Nephron progenitor cell (in vitro differentiated cells): ENCODE measurements at regions not wholly inside any gene's neighbourhood (a gene's known extent, or its start where the extent isn't known, plus 50 kb on each side); places are given as distances from the start of the nearest gene placed in this dataset.

Experiments
- DNase-seq: peaks from one replicate; pipeline ENCODE4 v3.0.0; 2021
- H3K27ac Mint-ChIP-seq: 2 replicates; pipeline ENCODE4 v1.8.0; 2021; ENCODE audit warnings: mild to moderate bottlenecking, moderate library complexity, mixed read lengths
- H3K27me3 Mint-ChIP-seq: 2 replicates; pipeline ENCODE4 v1.8.0; 2021; ENCODE audit warnings: mild to moderate bottlenecking, low read depth, mixed read lengths; ENCODE audit not compliant: poor library complexity
- H3K36me3 Mint-ChIP-seq: 2 replicates; pipeline ENCODE4 v1.8.0; 2021; ENCODE audit warnings: low read depth, mixed read lengths
- H3K4me1 Mint-ChIP-seq: 2 replicates; pipeline ENCODE4 v1.8.0; 2021; ENCODE audit warnings: mixed read lengths
- H3K4me3 Mint-ChIP-seq: 2 replicates; pipeline ENCODE4 v1.8.0; 2021; ENCODE audit warnings: mild to moderate bottlenecking, moderate library complexity, mixed read lengths
- H3K9me3 Mint-ChIP-seq: 2 replicates; pipeline ENCODE4 v1.8.0; 2021; ENCODE audit warnings: mild to moderate bottlenecking, moderate library complexity, mixed read lengths
- TF ChIP-seq, protein P1 (sequence below): fragments of 200-600 bp; sonication (generic); IDR thresholded peaks from 2 replicates; pipeline ENCODE4 v1.5.0; 2021; ENCODE audit warnings: antibody characterized with exemption

DNA sequence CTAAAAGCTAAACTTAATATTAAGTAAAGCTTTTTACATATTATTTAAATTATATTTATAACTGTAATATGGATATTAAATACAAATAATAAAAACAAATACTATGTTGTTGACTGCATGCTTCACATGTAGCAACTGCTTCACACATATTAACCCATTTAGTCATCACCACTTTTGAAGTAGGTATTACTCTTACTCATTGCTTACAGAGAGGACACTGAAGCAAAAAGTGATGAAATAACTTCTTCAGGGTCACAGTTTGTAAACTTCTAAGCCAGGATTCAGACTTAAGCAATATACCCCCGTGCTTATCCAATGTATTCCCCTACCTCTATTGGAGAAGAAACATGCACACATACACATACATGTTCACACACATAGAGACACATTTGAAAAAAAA, 166.6 kb downstream of the DKK2 start:
- DNase-seq = no peak
- Mint-ChIP-seq H3K9me3 (peaks cover 20% of the 10 kb centered on the region), H3K4me1 (peaks cover 5% of the 10 kb centered on the region), H3K36me3 (peaks cover under 1% of the 10 kb centered on the region), H3K4me3 (no peak overlapping the region), H3K27me3 (no peaks in the 10 kb centered on the region), H3K27ac (no peak overlapping the region)
- TF ChIP-seq, protein P1, sequence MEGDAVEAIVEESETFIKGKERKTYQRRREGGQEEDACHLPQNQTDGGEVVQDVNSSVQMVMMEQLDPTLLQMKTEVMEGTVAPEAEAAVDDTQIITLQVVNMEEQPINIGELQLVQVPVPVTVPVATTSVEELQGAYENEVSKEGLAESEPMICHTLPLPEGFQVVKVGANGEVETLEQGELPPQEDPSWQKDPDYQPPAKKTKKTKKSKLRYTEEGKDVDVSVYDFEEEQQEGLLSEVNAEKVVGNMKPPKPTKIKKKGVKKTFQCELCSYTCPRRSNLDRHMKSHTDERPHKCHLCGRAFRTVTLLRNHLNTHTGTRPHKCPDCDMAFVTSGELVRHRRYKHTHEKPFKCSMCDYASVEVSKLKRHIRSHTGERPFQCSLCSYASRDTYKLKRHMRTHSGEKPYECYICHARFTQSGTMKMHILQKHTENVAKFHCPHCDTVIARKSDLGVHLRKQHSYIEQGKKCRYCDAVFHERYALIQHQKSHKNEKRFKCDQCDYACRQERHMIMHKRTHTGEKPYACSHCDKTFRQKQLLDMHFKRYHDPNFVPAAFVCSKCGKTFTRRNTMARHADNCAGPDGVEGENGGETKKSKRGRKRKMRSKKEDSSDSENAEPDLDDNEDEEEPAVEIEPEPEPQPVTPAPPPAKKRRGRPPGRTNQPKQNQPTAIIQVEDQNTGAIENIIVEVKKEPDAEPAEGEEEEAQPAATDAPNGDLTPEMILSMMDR = no peak

DNA sequence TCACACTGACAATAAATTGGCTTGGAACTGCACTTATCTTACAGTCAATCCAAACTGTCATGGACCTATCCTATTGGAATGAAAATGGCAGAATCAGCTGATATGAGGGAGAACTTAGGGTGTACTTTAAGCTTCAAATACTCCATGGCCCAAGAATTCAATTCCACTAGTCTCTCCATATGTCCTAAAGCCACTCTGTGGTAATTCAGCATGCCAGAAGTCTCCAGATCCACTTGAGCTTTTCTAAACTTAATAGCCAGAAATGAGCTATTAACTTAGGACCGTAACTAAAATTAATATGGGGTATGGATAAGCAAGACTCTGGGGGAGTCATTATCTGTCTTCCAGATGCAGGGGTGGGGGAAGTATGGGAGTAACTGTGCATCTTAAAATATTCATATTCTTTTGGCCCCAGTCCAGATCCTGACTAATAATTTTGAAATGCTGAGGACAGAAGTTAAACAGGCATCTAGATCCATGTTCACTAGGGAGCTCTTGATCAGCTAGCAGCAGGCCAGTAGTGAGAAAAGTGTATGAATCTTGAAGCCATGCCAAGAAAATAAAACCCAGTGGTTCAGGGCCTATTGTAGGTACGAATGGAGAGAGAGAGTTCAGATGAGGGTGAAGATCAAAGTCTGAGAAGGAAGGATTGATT, 167.6 kb downstream of the DKK2 start:
- peaks cover 5% of the 10 kb centered on the region for H3K4me1 Mint-ChIP-seq
- peaks cover 20% of the 10 kb centered on the region for H3K9me3 Mint-ChIP-seq

DNA sequence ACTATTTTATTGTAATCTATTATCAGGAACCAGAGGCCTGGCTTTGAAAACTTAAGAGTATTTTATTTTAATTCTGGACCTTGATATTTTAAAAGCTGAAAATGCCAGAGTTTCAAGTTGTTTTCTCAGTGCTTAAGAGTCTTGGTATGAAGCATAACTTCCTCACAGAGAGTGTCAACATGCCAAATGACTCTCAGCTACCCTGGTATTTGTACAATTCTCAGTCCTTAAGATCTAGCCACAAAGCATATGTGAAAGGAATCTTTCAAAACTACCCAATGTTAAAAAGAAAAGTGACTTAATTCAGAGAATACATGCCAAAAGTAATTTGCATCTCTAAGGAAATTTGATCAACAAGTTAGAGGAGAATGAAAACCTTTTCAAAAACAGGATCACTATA, 171.9 kb downstream of the DKK2 start:
- H3K4me3 Mint-ChIP-seq = no peak overlapping the region
- TF ChIP-seq, protein P1 = no peak
- no peak for DNase-seq
- H3K4me1 Mint-ChIP-seq = peaks cover 5% of the 10 kb centered on the region
- H3K27ac Mint-ChIP-seq = no peak overlapping the region
- H3K27me3 Mint-ChIP-seq = no peaks in the 10 kb centered on the region
- no peaks in the 10 kb centered on the region for H3K36me3 Mint-ChIP-seq
- peaks cover 8% of the 10 kb centered on the region for H3K9me3 Mint-ChIP-seq

More for the DNA sequence above, 167.6 kb downstream of the DKK2 start:
- Mint-ChIP-seq H3K27me3 (no peaks in the 10 kb centered on the region), H3K27ac (no peak overlapping the region), H3K36me3 (no peaks in the 10 kb centered on the region), H3K4me3 (no peak overlapping the region)
- TF ChIP-seq, protein P1 = no peak
- no peak for DNase-seq

DNA sequence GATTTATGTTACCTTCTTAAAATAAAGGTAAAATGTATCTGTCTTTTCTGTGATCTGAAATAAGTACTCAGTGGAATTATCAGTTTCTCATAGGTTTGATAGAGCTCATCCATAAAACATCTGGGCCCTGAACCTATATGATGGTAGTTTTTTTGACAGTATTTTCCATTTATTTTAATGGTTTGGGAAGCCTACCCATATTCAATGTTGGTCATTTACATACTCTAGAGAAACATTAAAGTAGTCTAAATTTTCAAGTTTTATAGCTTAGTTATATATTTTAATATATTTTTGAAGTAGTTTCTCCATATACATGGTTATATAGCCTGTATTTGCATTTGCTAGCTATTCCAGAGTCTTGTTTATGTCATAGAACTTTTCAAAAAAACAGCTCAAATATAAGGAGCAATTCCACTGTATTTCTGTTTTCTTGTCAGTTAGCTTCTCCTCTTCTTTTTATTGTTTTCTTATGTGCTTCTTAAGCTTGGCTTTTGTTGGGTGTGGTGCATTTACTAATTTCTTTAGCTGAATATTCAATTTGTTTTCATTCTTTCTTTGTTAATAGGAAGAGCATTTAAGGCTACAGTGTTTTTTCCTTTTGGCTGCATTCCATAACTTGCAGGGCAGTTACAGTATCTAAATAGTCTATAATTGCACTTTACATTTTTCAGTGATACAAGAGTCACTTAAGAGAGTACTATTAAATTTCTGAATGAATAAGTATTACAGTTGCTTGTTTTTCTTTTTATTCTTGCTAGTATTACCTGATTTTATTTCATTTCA, 181.4 kb downstream of the DKK2 start:
- H3K27ac Mint-ChIP-seq = no peak overlapping the region
- H3K4me1 Mint-ChIP-seq = no peaks in the 10 kb centered on the region
- H3K9me3 Mint-ChIP-seq = peaks cover 3% of the 10 kb centered on the region
- no peaks in the 10 kb centered on the region for H3K27me3 Mint-ChIP-seq
- H3K4me3 Mint-ChIP-seq = no peak overlapping the region
- TF ChIP-seq, protein P1 = no peak
- no peaks in the 10 kb centered on the region for H3K36me3 Mint-ChIP-seq
- DNase-seq = no peak

DNA sequence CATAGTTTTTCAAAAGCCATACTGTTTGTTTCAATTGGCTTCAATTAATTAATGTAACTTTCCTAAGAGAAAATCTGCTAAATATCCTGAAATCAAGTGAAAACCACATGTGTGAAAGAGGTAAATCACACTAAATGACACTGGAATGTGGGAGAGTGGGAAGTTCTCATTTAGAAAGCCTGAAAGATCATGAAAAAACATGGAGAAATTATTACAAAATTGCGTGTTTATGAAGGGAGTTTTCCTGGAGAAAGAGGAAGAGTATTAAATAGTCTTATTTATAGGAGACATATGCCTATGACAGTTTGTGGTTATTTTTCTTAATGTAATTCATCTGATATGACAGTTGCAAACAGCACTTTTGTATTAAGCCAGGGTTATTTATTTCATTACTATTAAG, 183.7 kb downstream of the DKK2 start:
- Mint-ChIP-seq H3K4me1 (no peaks in the 10 kb centered on the region), H3K27ac (no peak overlapping the region), H3K4me3 (no peak overlapping the region), H3K27me3 (no peaks in the 10 kb centered on the region), H3K36me3 (no peaks in the 10 kb centered on the region), H3K9me3 (no peaks in the 10 kb centered on the region)
- DNase-seq = no peak
- TF ChIP-seq, protein P1 = no peak
